Esophagus mucosa (tissue), 1 donor: ENCODE measurements at regions not wholly inside any gene's neighbourhood (a gene's known extent, or its start where the extent isn't known, plus 50 kb on each side); places are given as distances from the start of the nearest gene placed in this dataset.

Source experiments
- ATAC-seq: fragments of 200-7000 bp; cut with Tn5 transposase; one replicate; pipeline ENCODE4 v1.9.1; 2020
- donor health status: DM: yes; HTN: yes; CAD: no.

DNA sequence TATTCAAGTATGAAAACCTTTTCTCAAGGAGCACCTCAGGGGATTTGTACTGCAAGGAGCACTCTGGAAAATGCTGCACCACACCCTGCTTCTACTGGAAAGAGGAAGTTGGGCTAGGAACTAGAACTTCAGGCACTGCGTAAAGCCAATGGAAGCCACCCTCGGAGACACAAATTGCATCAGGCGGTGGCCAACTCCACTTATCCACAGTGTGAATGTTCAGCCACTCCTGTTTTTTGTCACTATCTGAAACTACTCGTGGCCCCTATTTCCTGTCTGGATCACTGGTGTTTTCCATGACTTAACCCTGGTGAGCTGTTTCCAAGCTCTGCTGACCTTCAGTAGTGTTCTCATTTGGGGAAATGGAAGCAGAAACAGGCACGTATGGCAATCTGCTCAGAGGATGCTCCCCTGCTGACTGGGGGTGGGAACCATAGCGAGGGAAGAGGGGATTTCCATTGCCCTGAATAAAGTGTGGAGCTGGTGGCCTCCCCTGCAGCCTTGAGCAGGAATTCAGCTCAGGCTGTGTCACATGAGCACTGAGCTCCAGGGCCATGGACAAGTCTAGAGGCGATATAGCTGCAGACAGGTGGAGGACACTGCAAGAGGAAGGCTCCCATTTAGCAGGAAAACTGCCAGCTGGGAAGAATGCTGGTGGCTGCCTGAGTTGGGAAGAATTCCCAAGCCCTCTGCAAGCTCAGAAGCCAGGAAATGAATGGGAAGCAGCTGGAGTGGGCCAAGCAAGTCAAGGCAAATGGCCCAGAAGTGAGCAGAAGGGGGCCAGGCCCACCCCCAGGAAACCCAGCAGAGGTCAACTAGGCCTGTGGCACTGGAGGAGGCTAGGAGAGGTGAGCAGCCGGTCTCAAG is 50.5 kb upstream of the RAP1B start:
- peak; percentile 68 for ATAC-seq

DNA sequence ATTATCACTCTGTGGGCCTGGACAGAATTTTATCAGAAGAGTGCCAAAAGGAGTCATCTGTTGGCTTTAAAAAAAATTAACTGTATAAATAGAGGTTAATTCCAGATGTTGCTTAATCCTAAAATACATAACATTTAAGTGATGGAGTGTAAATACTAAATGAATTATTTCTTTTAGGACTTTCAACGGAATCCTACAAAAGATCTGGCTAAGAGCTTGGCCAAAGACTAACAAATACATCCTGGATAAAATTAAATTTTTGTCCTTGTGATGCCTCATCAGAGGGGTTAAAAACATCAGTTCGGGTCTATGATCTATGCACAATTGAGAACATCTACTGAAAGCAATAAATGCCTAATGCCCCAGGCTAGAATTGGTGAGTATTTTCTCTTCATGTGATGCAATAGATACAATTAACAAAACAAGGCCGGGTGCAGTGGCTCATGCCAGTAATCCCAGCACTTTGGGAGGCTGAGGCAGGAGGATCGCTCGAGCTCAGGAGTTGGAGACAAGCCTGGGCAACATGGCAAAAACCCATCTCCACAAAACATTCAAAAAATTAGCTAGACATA is 49.8 kb upstream of the RAP1B start:
- ATAC-seq = no peak
